Endothelial cell (in vitro differentiated cells): ENCODE measurements at regions not wholly inside any gene's neighbourhood (a gene's known extent, or its start where the extent isn't known, plus 50 kb on each side); places are given as distances from the start of the nearest gene placed in this dataset.

Source experiments
- DNase-seq: peaks from one replicate; pipeline ENCODE4 v3.0.0; 2021; ENCODE audit warnings: low spot score
- H3K27ac Mint-ChIP-seq: one replicate; pipeline ENCODE4 v1.8.0; 2021; ENCODE audit warnings: mixed read lengths, inconsistent platforms; ENCODE audit not compliant: unreplicated experiment
- H3K27me3 Mint-ChIP-seq: one replicate; pipeline ENCODE4 v1.8.0; 2021; ENCODE audit warnings: mild to moderate bottlenecking, moderate library complexity, mixed read lengths, inconsistent platforms; ENCODE audit not compliant: unreplicated experiment
- H3K36me3 Mint-ChIP-seq: one replicate; pipeline ENCODE4 v1.8.0; 2021; ENCODE audit warnings: mild to moderate bottlenecking, low read depth, mixed read lengths, inconsistent platforms; ENCODE audit not compliant: unreplicated experiment
- H3K4me1 Mint-ChIP-seq: one replicate; pipeline ENCODE4 v1.8.0; 2021; ENCODE audit warnings: mild to moderate bottlenecking, mixed read lengths, inconsistent platforms; ENCODE audit not compliant: unreplicated experiment
- H3K4me3 Mint-ChIP-seq: one replicate; pipeline ENCODE4 v1.8.0; 2021; ENCODE audit warnings: mild to moderate bottlenecking, mixed read lengths, inconsistent platforms; ENCODE audit not compliant: unreplicated experiment
- H3K9me3 Mint-ChIP-seq: one replicate; pipeline ENCODE4 v1.8.0; 2021; ENCODE audit warnings: mixed read lengths, inconsistent platforms; ENCODE audit not compliant: unreplicated experiment
- CTCF ChIP-seq: fragments of 200-600 bp; sonication (generic); IDR thresholded peaks from one replicate; pipeline ENCODE4 v1.5.0; 2021; ENCODE audit warnings: antibody characterized with exemption; ENCODE audit not compliant: unreplicated experiment

- Mint-ChIP-seq H3K27me3 (peaks cover 1% of the 10 kb centered on the region), H3K4me3 (no peak overlapping the region), H3K27ac (no peak overlapping the region), H3K9me3 (no peaks in the 10 kb centered on the region), H3K36me3 (no peaks in the 10 kb centered on the region), H3K4me1 (no peaks in the 10 kb centered on the region)
- TF ChIP-seq CTCF = no peak
- no peak for DNase-seq
Observed at GRCh38 chr13:22405891-22406290, 735.0 kb downstream of the FGF9 start.

- no peaks in the 10 kb centered on the region for H3K9me3 Mint-ChIP-seq
Observed at GRCh38 chr13:22412452-22412851, 741.6 kb downstream of the FGF9 start.

GRCh38 chr13:22422023-22422422 is 751.1 kb downstream of the FGF9 start:
- Mint-ChIP-seq H3K27ac (no peak overlapping the region), H3K27me3 (peaks cover 3% of the 10 kb centered on the region), H3K4me3 (no peak overlapping the region), H3K4me1 (no peaks in the 10 kb centered on the region), H3K9me3 (no peaks in the 10 kb centered on the region), H3K36me3 (no peaks in the 10 kb centered on the region)
- DNase-seq = no peak
- no peak for TF ChIP-seq CTCF

More at GRCh38 chr13:22412452-22412851, 741.6 kb downstream of the FGF9 start:
- no peaks in the 10 kb centered on the region for H3K27me3 Mint-ChIP-seq
- H3K27ac Mint-ChIP-seq = no peak overlapping the region
- no peak for DNase-seq
- H3K36me3 Mint-ChIP-seq = no peaks in the 10 kb centered on the region
- H3K4me1 Mint-ChIP-seq = no peaks in the 10 kb centered on the region
- TF ChIP-seq CTCF = no peak
- no peak overlapping the region for H3K4me3 Mint-ChIP-seq

- H3K4me3 Mint-ChIP-seq = no peak overlapping the region
- peaks cover 3% of the 10 kb centered on the region for H3K27me3 Mint-ChIP-seq
- H3K4me1 Mint-ChIP-seq = no peaks in the 10 kb centered on the region
- no peaks in the 10 kb centered on the region for H3K9me3 Mint-ChIP-seq
- TF ChIP-seq CTCF = no peak
- H3K27ac Mint-ChIP-seq = no peak overlapping the region
- DNase-seq = no peak
- H3K36me3 Mint-ChIP-seq = no peaks in the 10 kb centered on the region
Observed at GRCh38 chr13:22422712-22423111, 751.8 kb downstream of the FGF9 start.

- H3K27me3 Mint-ChIP-seq = no peaks in the 10 kb centered on the region
- H3K4me3 Mint-ChIP-seq = no peak overlapping the region
- no peak for DNase-seq
- H3K36me3 Mint-ChIP-seq = no peaks in the 10 kb centered on the region
- H3K4me1 Mint-ChIP-seq = no peaks in the 10 kb centered on the region
- no peak for TF ChIP-seq CTCF
- H3K27ac Mint-ChIP-seq = no peak overlapping the region
- H3K9me3 Mint-ChIP-seq = no peaks in the 10 kb centered on the region
Observed at GRCh38 chr13:22423261-22423660, 752.4 kb downstream of the FGF9 start.
